Endothelial cell of umbilical vein (primary cell): ENCODE measurements at regions not wholly inside any gene's neighbourhood (a gene's known extent, or its start where the extent isn't known, plus 50 kb on each side); places are given as distances from the start of the nearest gene placed in this dataset.

ENCODE experiments used
- BruUV-seq: library from RNA; stranded (reverse); fragments of 400-500 nt; replicated peaks from 2 replicates; lab custom pipeline; 2021; lab: Mats Ljungman, UMichigan
- CTCF ChIA-PET: fragments of 300-600, 350-600 bp; sonication (Branson Sonifier 250); formaldehyde crosslinking; loops from one replicate; lab custom pipeline; 2021; ENCODE audit warnings: antibody characterized with exemption, inconsistent platforms; lab: Charles Lee
- POLR2A ChIA-PET: fragments of 300-600, 350-600 bp; sonication (Branson Sonifier 250); formaldehyde crosslinking; loops from one replicate; lab custom pipeline; 2021; ENCODE audit warnings: antibody characterized with exemption, inconsistent platforms; lab: Charles Lee
- DNase-seq: peaks from one replicate; pipeline ENCODE4 v3.0.0-alpha.2; 2011; ENCODE audit warnings: low read depth, low spot score
- FAIRE-seq: peaks from 2 replicates; lab custom pipeline; 2011; peaks lifted over from hg19 to GRCh38; lab: Jason Lieb, UNC
- H2AFZ ChIP-seq: 2 replicates; pipeline ENCODE4 v1.6.0; 2012; ENCODE audit warnings: low read depth, low read length, control low read depth, inconsistent platforms
- H3K27ac ChIP-seq: 2 replicates; pipeline ENCODE4 v1.5.1; 2011; ENCODE audit warnings: low read depth, mild to moderate bottlenecking, control low read depth, low read length, moderate library complexity; ENCODE audit not compliant: insufficient read depth
- H3K27me3 ChIP-seq, 2 experiments: 2 replicates each; pipeline versions ENCODE4 v1.6.0 to v1.6.1; 2011; ENCODE audit warnings: low read length in 2 of 2, mixed read lengths in 1 of 2; ENCODE audit not compliant: control insufficient read depth in 2 of 2, insufficient read depth in 2 of 2
- H3K36me3 ChIP-seq, 2 experiments: 2 replicates in 1 of 2; 3 replicates in 1 of 2; pipeline ENCODE4 v1.5.1; 2011; ENCODE audit warnings: low read length in 2 of 2, mild to moderate bottlenecking in 1 of 2, moderate library complexity in 1 of 2; ENCODE audit not compliant: control insufficient read depth in 2 of 2, insufficient read depth in 2 of 2; ENCODE audit errors: extremely low read depth in 1 of 2
- H3K4me1 ChIP-seq: 3 replicates; pipeline ENCODE4 v1.5.1; 2011; ENCODE audit warnings: mild to moderate bottlenecking, low read length; ENCODE audit not compliant: control insufficient read depth, insufficient read depth; ENCODE audit errors: extremely low read depth
- H3K4me2 ChIP-seq: 2 replicates; pipeline ENCODE4 v1.6.1; 2011; ENCODE audit warnings: low read length, control low read depth, mixed read lengths; ENCODE audit not compliant: insufficient read depth
- H3K4me3 ChIP-seq, 3 experiments: fragments of 200-600 bp in 1 of 3; sonication (generic), shearing (Covaris generic) in 1 of 3; replicated peaks in 1 of 3; 2 replicates each; pipeline ENCODE4 v1.5.1; 2011 to 2016; ENCODE audit warnings: control low read depth in 3 of 3, low read length in 3 of 3, mild to moderate bottlenecking in 2 of 3, inconsistent platforms in 1 of 3, low read depth in 1 of 3, moderate library complexity in 1 of 3; ENCODE audit not compliant: insufficient read depth in 1 of 3
- H3K79me2 ChIP-seq: 2 replicates; pipeline ENCODE4 v1.6.0; 2012; ENCODE audit warnings: low read length, inconsistent platforms; ENCODE audit not compliant: control insufficient read depth, insufficient read depth
- H3K9ac ChIP-seq: replicated peaks from 2 replicates; pipeline ENCODE3; 2011; ENCODE audit warnings: low read length, control low read depth; ENCODE audit not compliant: insufficient read depth; ENCODE audit errors: extremely low read depth
- H3K9me1 ChIP-seq: replicated peaks from 3 replicates; pipeline ENCODE4 v1.6.0; 2011; ENCODE audit warnings: mild to moderate bottlenecking, low read length; ENCODE audit not compliant: control insufficient read depth, insufficient read depth; ENCODE audit errors: extremely low read depth
- H3K9me3 ChIP-seq: replicated peaks from 2 replicates; pipeline ENCODE4 v1.5.1; 2012; ENCODE audit warnings: low read length, inconsistent platforms; ENCODE audit not compliant: control insufficient read depth, insufficient read depth
- H4K20me1 ChIP-seq: replicated peaks from 2 replicates; pipeline ENCODE3; 2011; ENCODE audit warnings: mild to moderate bottlenecking, low read length; ENCODE audit not compliant: control insufficient read depth, insufficient read depth; ENCODE audit errors: extremely low read depth
- CTCF ChIP-seq, 2 donors: IDR thresholded peaks; 1 replicate in 1 of 2; 2 replicates in 1 of 2; pipeline ENCODE4 v1.5.1; 2011; ENCODE audit warnings: low read length in 2 of 2, mild to moderate bottlenecking in 2 of 2, moderate library complexity in 2 of 2, control low read depth in 1 of 2, inconsistent platforms in 1 of 2, low read depth in 1 of 2; ENCODE audit not compliant: insufficient read depth in 1 of 2; ENCODE audit errors: extremely low read depth in 1 of 2
- EZH2 ChIP-seq: IDR thresholded peaks from 2 replicates; pipeline ENCODE4 v1.6.1; 2012; ENCODE audit warnings: borderline replicate concordance, low read depth, mild to moderate bottlenecking, moderate library complexity, low read length, inconsistent platforms; ENCODE audit not compliant: severe bottlenecking
- FOS ChIP-seq: IDR thresholded peaks from 2 replicates; pipeline ENCODE4 v1.6.1; 2011; ENCODE audit warnings: mild to moderate bottlenecking, low read length, moderate library complexity, borderline replicate concordance; ENCODE audit not compliant: insufficient read depth
- GATA2 ChIP-seq: IDR thresholded peaks from 2 replicates; pipeline ENCODE4 v1.7.0; 2011; ENCODE audit warnings: low read depth, mild to moderate bottlenecking, moderate library complexity, mixed read lengths, low read length; ENCODE audit not compliant: insufficient read length, insufficient read depth
- JUN ChIP-seq: IDR thresholded peaks from 2 replicates; pipeline ENCODE4 v1.6.1; 2011; ENCODE audit warnings: borderline replicate concordance, low read depth; ENCODE audit not compliant: insufficient read length, insufficient read depth
- MAX ChIP-seq: IDR thresholded peaks from 2 replicates; pipeline ENCODE4 v1.6.1; 2011; ENCODE audit not compliant: insufficient read depth, insufficient read length
- MYC ChIP-seq: IDR thresholded peaks from one replicate; pipeline ENCODE4 v1.6.1; 2011; ENCODE audit warnings: mild to moderate bottlenecking, low read depth, low read length
- POLR2A ChIP-seq: IDR thresholded peaks from 2 replicates; pipeline ENCODE4 v1.6.1; 2012; ENCODE audit warnings: low read depth, mild to moderate bottlenecking, control low read depth, low read length
- POLR2AphosphoS5 ChIP-seq: IDR thresholded peaks from 2 replicates; pipeline ENCODE4 v1.6.1; 2012; ENCODE audit warnings: low read depth, mild to moderate bottlenecking, control low read depth, low read length, moderate library complexity; ENCODE audit not compliant: insufficient read depth
- dilution Hi-C: fragments of 300-500 bp; cut with MboI; formaldehyde crosslinking; loops from one replicate; pipeline ENCODE4 v1.15.0; 2019; ENCODE audit warnings: low sequenced_read_pairs; ENCODE audit not compliant: extremely low pct_ligation_motif_present
- intact Hi-C: fragments of 100-400 bp; cut with micrococcal nuclease; formaldehyde crosslinking; loops from one replicate; pipeline ENCODE4 v1.10.0; 2022

- no peak overlapping the region for H3K4me2 ChIP-seq
- no peak overlapping the region for H2AFZ ChIP-seq
- no peaks in the 10 kb centered on the region for H3K79me2 ChIP-seq
- DNase-seq (no peak), FAIRE-seq (no peak)
- H3K36me3 ChIP-seq, result no peaks in the 10 kb centered on the region
- no peak overlapping the region for H3K9ac ChIP-seq
- ChIA-PET CTCF (no interaction called here), POLR2A (no interaction called here)
- H3K9me1 ChIP-seq, result no peaks in the 10 kb centered on the region
- dilution Hi-C loops, result no loop called here
- no peaks in the 10 kb centered on the region for H3K27me3 ChIP-seq
- H3K9me3 ChIP-seq, result no peaks in the 10 kb centered on the region
- intact Hi-C loops, result no loop called here
- BruUV-seq, result no TSS peak
- no peak overlapping the region for H3K4me3 ChIP-seq
- H4K20me1 ChIP-seq, result no peaks in the 10 kb centered on the region
- no peak overlapping the region for H3K27ac ChIP-seq
- TF ChIP-seq MAX (no peak), POLR2A (no peak), FOS (no peak), POLR2AphosphoS5 (no peak), CTCF (IDR thresholded peaks at IDR 0.05; ENCODE audit: extremely low read depth in 1 of 2, insufficient read depth in 1 of 2, low read depth in 1 of 2, low read length in 2 of 2) (no peak), MYC (no peak), EZH2 (no peak), JUN (no peak), GATA2 (no peak)
- no peaks in the 10 kb centered on the region for H3K4me1 ChIP-seq
Measured at GRCh38 chr18:50466634-50467033, 91.8 kb downstream of the SKA1 start.
